NK-92 (cell line): ENCODE measurements at regions not wholly inside any gene's neighbourhood (a gene's known extent, or its start where the extent isn't known, plus 50 kb on each side); places are given as distances from the start of the nearest gene placed in this dataset.
"Not testable (repeated sequence)": the region's sequence is repeated elsewhere in the genome, so short reads cannot be mapped to it uniquely, and the experiment has no call there.

Source experiments
- DNase-seq: peaks from one replicate; lab custom pipeline; 2025; ENCODE audit not compliant: unreplicated experiment; lab: John Stamatoyannopoulos, UW

- DNase-seq: no peak
Observed at GRCh38 chr13:99792079-99792921, 179.3 kb downstream of the ZIC5 start.

DNA sequence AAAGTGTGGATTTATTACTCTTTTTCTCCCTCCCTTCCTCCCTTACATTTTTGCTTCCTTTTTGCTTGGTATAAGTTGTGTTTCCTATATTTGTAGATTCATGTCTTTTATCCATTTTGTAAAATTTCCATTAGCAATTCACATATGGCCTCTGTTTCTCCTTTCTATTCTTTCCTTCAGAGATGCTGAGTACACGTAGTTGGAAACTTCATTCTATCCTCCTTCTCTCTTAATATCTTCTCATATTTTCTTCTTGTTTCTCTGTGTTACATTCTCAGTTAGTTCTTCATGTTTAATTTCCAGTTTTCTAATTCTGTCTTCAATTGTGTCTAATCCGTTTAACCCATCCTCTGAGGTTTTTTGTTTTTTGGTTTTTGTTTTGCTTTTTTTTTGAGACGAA lies 188.9 kb downstream of the ZIC5 start:
- DNase-seq: no peak

DNA sequence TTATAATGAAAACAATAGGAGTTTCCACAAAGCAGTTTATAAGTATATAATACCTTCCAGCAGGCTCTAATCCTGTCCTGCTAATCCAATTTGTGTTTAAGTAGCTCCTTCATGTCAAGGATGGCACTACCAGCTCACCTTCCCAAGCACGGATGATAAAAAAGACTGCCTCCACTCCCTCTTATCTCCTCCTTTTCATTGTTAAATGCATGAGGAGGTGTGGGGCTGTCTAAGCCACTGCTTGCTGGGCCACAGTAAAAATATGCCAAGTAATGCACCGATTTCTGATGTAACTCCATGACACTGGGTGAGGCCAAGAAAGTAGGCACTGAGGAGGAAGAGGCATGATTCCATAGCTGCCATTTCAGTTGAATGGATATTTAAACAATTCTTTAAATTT lies 193.1 kb downstream of the ZIC5 start:
- DNase-seq: no peak

DNA sequence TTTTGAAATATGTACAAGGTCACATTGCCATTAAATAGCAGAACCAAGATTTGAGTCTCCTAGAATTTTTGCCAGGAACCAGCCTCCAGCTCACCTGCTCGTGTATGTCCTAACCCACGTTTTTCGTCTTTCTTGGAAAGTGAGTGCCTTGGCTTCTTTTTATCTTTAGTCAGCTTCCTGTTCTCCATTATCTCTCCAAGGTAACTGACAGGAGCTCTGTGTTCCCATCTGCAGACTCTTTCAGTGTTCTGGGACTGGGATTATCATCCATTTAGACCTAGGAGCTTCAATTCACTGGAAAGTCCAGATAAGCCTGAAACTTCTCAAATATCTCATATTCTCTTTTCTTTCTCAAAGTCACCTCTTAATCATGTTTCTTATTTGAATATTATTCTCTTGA lies 193.7 kb downstream of the ZIC5 start:
- no peak for DNase-seq

DNA sequence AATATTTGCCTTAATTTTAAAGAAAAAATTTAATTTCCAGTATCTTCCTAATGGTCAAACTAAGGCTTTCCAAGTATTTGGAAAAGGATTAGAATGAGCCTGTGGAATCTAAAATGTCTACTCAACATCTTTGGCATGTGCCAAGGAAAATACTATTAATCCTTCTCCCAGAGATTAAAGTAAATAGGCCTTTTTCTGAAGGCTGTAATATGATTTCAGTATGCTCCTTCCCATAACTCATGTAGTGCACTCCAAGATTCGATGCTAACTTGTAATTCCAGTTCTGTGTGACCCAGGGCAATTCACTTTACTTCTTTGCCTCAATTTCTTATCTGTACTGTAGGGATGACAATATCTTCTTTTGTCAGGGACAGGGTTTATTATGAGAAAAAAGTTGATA lies 196.9 kb downstream of the ZIC5 start:
- DNase-seq: no peak

DNA sequence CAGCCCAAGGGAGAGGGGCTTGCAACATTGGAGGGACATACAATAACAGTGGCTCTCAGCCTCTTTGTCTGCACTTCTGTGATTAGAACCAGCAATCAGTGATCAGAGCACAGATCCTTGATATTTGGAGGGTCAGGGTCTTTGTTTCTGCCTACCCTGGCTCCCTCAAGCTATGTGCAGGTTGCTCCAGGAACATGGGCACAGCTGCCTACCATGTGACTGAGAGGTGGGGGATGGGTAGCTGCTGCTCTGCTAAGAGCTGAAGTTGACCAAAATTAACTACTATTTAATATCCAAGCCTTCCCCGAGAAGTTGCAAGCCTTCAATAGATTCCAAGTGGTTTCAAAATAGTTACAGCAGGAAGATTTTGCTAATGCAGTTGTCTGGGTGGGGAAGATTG lies 202.6 kb downstream of the ZIC5 start:
- DNase-seq: no peak

DNA sequence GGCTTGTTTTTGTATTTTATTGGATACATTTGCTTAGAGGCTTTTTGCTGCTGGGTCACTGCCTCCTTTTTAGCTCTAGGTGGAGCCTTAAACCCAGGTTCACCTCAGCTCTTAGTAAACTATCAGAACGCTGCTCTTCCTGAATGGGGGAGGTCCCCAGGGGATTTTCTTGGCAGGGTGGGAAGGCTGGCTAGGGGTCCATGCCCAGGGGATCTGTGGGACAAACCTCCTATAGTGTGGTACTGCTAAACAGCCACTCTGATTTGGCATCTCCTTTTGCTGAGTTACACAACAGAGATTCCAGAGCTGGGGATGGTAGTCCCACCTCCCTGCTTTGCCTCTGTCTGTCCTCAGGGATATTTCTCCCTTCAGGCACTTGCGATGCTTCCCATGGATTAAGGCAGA lies 204.9 kb downstream of the ZIC5 start:
- DNase-seq: no peak

DNA sequence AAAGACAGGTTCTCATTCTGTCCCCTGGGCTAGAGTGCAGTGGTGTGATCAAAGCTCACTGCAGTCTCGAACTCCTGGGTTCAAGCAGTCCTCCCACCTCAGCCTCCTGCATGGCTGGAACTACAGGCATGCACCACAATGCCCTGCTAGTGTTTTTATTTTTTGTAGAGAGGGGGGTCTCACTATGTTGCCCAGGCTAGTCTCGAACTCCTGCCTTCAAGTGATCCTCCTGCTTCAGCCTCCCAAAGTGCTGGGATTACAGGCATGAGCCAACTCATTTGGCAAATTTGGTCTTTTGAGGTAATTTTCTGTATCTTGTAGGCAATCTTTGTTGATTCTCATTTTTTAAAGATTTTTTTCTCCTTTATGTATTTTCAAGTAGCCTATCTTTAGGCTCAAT lies 205.7 kb downstream of the ZIC5 start:
- no peak for DNase-seq

- DNase-seq: no peak
Observed at GRCh38 chr13:99760456-99760855, 211.1 kb downstream of the ZIC5 start.

DNA sequence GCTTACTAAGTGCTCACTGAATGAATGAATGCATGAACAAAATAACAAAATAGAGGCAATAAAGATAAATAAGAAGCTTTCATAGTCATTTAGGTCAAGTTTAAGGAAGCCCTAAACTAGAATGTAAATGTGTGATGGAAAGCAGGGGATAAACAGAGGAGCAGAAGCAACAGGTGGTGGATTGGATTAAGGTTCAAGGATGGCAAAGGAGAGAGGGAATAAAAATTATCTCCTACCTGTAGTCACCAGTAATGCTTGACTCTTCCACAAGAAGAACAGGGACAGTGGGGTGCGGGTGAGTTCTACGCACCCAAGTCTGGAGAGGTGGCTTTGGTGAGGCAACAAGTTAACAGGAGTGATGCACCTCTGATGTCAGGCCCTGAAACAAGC lies 212.4 kb downstream of the ZIC5 start:
- no peak for DNase-seq

- DNase-seq: no peak
Observed at GRCh38 chr13:99758460-99759162, 213.0 kb downstream of the ZIC5 start.

DNA sequence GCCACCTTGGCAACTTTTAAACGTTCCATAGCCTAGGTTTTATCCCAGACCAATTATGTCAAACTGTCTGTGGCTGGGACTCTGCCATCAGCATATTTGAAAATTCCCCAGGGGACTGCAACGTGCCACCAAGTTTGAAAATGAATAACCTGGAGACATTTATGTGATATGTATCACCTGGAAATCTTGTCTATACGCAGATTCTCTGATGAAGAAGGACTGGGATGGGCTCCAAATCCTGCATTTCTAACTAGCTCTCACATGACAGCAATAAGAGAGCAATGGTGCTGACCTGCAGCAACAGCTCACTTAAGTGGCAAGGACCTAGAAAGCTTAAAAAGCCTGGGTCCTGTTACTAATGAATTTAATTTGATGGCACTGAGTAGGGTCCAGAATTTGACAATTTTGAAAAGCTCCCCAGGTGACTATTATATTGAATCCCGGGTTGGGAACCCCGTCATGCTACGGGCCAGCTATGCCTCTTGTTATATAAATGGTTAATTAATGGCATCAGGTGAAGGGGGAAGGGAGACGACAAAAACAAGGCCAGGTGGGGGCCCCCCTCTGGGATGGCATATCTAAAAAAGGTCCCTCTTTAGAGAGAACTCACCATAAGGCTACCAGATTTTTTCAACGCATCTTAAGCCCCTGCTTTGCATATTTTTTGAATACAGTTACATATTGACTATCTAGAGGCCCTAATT lies 213.7 kb downstream of the ZIC5 start:
- DNase-seq: no peak

DNA sequence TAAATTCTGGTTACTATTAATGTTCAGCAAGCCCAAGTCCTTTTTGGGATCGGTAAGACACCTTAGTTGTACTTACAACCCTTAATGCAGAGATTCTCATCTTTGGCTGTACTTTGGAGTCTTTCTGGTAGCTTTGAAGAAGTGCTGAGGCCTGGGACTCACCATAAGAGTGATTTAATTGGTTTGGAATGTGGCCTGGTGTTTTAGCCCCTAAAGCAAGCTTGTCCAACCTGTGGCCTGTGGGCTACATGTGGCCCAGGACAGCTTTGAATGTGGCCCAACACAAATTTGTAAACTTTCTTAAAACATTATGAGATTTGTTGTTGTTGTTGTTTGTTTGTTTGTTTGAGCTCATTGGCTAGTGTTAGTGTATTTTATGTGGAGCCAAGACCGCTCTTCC lies 215.3 kb downstream of the ZIC5 start:
- DNase-seq: no peak

- not testable (repeated sequence) for DNase-seq
Observed at GRCh38 chr13:99754750-99755149, 216.8 kb downstream of the ZIC5 start.

DNA sequence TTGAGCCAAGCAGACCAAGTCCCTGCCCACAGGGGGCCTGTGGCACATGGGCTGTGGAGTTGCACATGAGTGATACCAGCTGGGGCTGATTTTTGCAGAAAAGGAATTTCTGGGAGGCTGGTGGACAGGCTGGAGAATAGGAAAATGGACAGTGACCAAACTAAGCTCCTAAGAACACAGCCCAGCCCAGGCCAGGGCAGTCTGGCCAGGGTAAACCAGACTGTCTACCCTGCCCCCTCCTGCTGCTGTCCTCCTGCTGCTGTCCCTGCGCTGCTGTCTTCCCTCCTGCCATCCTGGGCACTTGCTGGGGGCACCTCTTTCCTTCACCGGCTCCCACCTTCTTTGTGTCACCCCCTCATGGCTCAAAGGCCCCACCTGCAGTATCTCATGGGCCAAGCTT lies 219.2 kb downstream of the ZIC5 start:
- no peak for DNase-seq

GRCh38 chr13:99751517-99752199 lies 219.9 kb downstream of the ZIC5 start:
- no peak for DNase-seq

GRCh38 chr13:99750951-99751350 lies 220.6 kb downstream of the ZIC5 start:
- DNase-seq: no peak

- DNase-seq: no peak
Observed at GRCh38 chr13:99749271-99750019, 222.1 kb downstream of the ZIC5 start.

DNA sequence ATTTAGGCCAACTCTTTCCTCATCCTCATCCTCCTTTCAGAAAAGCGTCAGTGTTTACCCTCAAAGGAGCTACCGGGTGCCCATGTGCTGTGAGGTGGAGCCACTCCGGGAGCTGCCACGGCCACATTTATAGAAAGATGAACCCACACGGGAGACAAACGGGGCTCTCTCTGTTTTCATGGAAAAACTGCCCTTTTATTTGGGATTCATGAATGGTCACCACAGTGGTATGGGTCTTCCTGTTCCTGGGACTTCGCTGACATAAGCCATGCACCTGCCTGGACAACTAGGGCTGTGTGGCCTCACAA lies 224.2 kb downstream of the ZIC5 start:
- no peak for DNase-seq

GRCh38 chr13:99746637-99747402 lies 224.7 kb downstream of the ZIC5 start:
- no peak for DNase-seq
